IMR-90 (cell line): ENCODE measurements at regions not wholly inside any gene's neighbourhood (a gene's known extent, or its start where the extent isn't known, plus 50 kb on each side); places are given as distances from the start of the nearest gene placed in this dataset.
"Not testable (repeated sequence)": the region's sequence is repeated elsewhere in the genome, so short reads cannot be mapped to it uniquely, and the experiment has no call there.

Source experiments
- CTCF ChIP-seq: conservative IDR thresholded peaks from 2 replicates; pipeline ENCODE4 v1.5.1; 2012; ENCODE audit warnings: mild to moderate bottlenecking, low read depth, low read length, improper control_type of control experiment
- POLR2A ChIP-seq: IDR thresholded peaks from 2 replicates; pipeline ENCODE4 v1.6.1; 2012; ENCODE audit warnings: mild to moderate bottlenecking, low read depth, low read length

GRCh38 chr21:27996906-27997305 lies 995.8 kb downstream of the LTN1 start:
- not testable (repeated sequence) for TF ChIP-seq POLR2A, CTCF
